ENCODE measurements at regions not wholly inside any gene's neighbourhood (a gene's known extent, or its start where the extent isn't known, plus 50 kb on each side); places are given as distances from the start of the nearest gene placed in this dataset.

DNA sequence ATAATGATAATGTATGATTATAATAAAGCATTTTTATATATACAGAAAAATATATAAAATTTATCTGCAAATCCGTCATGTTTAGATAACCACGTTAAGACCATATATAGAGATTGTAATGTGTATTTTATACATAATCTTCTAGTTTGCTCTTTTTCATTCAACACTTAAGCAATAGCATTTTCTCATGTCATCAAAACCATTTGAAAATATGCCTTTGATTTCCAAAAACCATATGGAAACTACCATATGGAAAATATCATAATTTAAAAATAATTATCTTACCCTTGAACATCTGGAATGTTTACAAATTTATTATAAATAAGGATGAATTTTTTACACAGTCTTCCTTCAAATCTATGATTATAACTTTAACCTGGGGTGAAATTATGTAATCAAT lies 250.4 kb upstream of the NPSR1 start:
- Histone ChIP-seq H3K27ac (ENCODE audit: extremely low read depth, low read depth, low read length) (no peak overlapping the region), H3K4me1 (replicated peaks in 1 of 2; ENCODE audit: control insufficient read depth in 2 of 2, insufficient read depth in 2 of 2, low read length in 2 of 2) (no peaks in the 10 kb centered on the region), H4K20me1 (replicated peaks; ENCODE audit: control insufficient read depth, insufficient read depth, low read length) (no peaks in the 10 kb centered on the region), H3K4me2 (ENCODE audit: insufficient read depth, low read length) (no peak overlapping the region), H3K9ac (ENCODE audit: insufficient read depth in 1 of 2, low read depth in 2 of 2, low read length in 2 of 2) (no peak overlapping the region), H3K9me3 (replicated peaks; ENCODE audit: control insufficient read depth, insufficient read depth, low read depth, low read length) (no peaks in the 10 kb centered on the region), H3K27me3 (ENCODE audit: control insufficient read depth in 2 of 2, insufficient read depth in 2 of 2, low read length in 2 of 2) (no peaks in the 10 kb centered on the region), H2AFZ (ENCODE audit: low read depth, low read length) (no peak overlapping the region), H3K79me2 (ENCODE audit: control insufficient read depth, insufficient read depth, low read length) (no peaks in the 10 kb centered on the region), H3K9me1 (ENCODE audit: control insufficient read depth, insufficient read depth, low read length) (no peaks in the 10 kb centered on the region), H3K36me3 (ENCODE audit: control insufficient read depth, insufficient read depth, low read length) (no peaks in the 10 kb centered on the region), H3K4me3 (no peak overlapping the region)
- 0% methylated on average over 2 of the region's 2 CpGs for WGBS (ENCODE audit: insufficient coverage, low coverage, missing lambda C conversion rate)
- DNase-seq (ENCODE audit: extremely low read depth in 1 of 4, low spot score in 3 of 4), result no peak
- CTCF ChIA-PET (ENCODE audit: low intra/inter-chr PET ratio), result no interaction called here
- in situ Hi-C loops (cut with MboI), result no loop called here
- POLR2A ChIA-PET, result no interaction called here
- ATAC-seq, result no peak
- FAIRE-seq, result no peak
- TF ChIP-seq, protein P1, sequence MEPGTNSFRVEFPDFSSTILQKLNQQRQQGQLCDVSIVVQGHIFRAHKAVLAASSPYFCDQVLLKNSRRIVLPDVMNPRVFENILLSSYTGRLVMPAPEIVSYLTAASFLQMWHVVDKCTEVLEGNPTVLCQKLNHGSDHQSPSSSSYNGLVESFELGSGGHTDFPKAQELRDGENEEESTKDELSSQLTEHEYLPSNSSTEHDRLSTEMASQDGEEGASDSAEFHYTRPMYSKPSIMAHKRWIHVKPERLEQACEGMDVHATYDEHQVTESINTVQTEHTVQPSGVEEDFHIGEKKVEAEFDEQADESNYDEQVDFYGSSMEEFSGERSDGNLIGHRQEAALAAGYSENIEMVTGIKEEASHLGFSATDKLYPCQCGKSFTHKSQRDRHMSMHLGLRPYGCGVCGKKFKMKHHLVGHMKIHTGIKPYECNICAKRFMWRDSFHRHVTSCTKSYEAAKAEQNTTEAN (CRISPR knock-in tag; IDR thresholded peaks at IDR 0.05), result no peak
- no peak for TF ChIP-seq HNRNPUL1 (IDR thresholded peaks at IDR 0.05; ENCODE audit: low read length)
- TF ChIP-seq, protein P2, sequence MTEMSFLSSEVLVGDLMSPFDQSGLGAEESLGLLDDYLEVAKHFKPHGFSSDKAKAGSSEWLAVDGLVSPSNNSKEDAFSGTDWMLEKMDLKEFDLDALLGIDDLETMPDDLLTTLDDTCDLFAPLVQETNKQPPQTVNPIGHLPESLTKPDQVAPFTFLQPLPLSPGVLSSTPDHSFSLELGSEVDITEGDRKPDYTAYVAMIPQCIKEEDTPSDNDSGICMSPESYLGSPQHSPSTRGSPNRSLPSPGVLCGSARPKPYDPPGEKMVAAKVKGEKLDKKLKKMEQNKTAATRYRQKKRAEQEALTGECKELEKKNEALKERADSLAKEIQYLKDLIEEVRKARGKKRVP (CRISPR knock-in tag; IDR thresholded peaks at IDR 0.05), result no peak
- no peak for TF ChIP-seq MBD2 (IDR thresholded peaks at IDR 0.05; ENCODE audit: borderline replicate concordance, low read depth)
- intact Hi-C loops (cut with micrococcal nuclease), result no loop called here
- BruUV-seq (replicated peaks), result no TSS peak

DNA sequence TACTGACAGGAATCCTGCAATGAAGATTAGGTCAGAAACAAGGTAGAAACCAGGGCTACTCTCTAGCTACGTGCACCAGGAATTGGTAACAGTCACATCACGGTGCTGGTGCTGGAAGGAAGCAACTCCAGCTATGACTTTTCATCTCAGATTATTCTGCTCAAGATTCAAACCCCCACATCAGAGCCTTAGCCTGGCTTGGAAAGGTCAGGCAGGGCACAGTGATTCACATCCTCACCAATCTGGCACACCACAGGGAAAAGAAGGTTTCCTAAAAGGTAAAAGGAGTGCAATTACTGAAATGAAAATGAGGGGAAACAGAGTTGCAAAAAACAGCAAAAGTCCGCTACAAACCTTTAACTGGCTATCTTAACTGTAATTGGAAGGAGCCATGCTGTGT lies 240.2 kb upstream of the NPSR1 start:
- in situ Hi-C loops (cut with MboI), result no loop called here
- intact Hi-C loops (cut with micrococcal nuclease), result no loop called here
- no peaks in the 10 kb centered on the region for H3K9me1 ChIP-seq (ENCODE audit: control insufficient read depth, insufficient read depth, low read length)
- no peak overlapping the region for H2AFZ ChIP-seq (ENCODE audit: low read depth, low read length)
- BruUV-seq (replicated peaks), result no TSS peak
- no peaks in the 10 kb centered on the region for H3K9me3 ChIP-seq (replicated peaks; ENCODE audit: control insufficient read depth, insufficient read depth, low read depth, low read length)
- no peaks in the 10 kb centered on the region for H3K27me3 ChIP-seq (ENCODE audit: control insufficient read depth in 2 of 2, insufficient read depth in 2 of 2, low read length in 2 of 2)
- H3K4me1 ChIP-seq (replicated peaks in 1 of 2; ENCODE audit: control insufficient read depth in 2 of 2, insufficient read depth in 2 of 2, low read length in 2 of 2), result no peaks in the 10 kb centered on the region
- ATAC-seq (no peak), FAIRE-seq (no peak), DNase-seq (ENCODE audit: extremely low read depth in 1 of 4, low spot score in 3 of 4) (no peak)
- ChIA-PET CTCF (ENCODE audit: low intra/inter-chr PET ratio) (no interaction called here), POLR2A (no interaction called here)
- H3K27ac ChIP-seq (ENCODE audit: extremely low read depth, low read depth, low read length), result no peak overlapping the region
- H3K79me2 ChIP-seq (ENCODE audit: control insufficient read depth, insufficient read depth, low read length), result no peaks in the 10 kb centered on the region
- no peak overlapping the region for H3K4me2 ChIP-seq (ENCODE audit: insufficient read depth, low read length)
- no peaks in the 10 kb centered on the region for H4K20me1 ChIP-seq (replicated peaks; ENCODE audit: control insufficient read depth, insufficient read depth, low read length)
- no peak overlapping the region for H3K4me3 ChIP-seq
- no peak overlapping the region for H3K9ac ChIP-seq (ENCODE audit: insufficient read depth in 1 of 2, low read depth in 2 of 2, low read length in 2 of 2)
- WGBS (ENCODE audit: insufficient coverage, low coverage, missing lambda C conversion rate), result 0% methylated on average over 3 of the region's 3 CpGs
- no peaks in the 10 kb centered on the region for H3K36me3 ChIP-seq (ENCODE audit: control insufficient read depth, insufficient read depth, low read length)
- TF ChIP-seq HMGN3 (IDR thresholded peaks at IDR 0.05; ENCODE audit: borderline replicate concordance, extremely low read depth, insufficient read length, low read depth, low read length) (no peak), FOXA1 (IDR thresholded peaks at IDR 0.05; ENCODE audit: borderline replicate concordance) (no peak), ZNF586 (CRISPR knock-in tag; conservative IDR thresholded peaks at IDR 0.05) (no peak), NBN (IDR thresholded peaks at IDR 0.05; ENCODE audit: low read depth) (no peak), ZNF778 (CRISPR knock-in tag; IDR thresholded peaks at IDR 0.05) (no peak), ARID2 (IDR thresholded peaks at IDR 0.05) (no peak)
- TF ChIP-seq, protein P3, sequence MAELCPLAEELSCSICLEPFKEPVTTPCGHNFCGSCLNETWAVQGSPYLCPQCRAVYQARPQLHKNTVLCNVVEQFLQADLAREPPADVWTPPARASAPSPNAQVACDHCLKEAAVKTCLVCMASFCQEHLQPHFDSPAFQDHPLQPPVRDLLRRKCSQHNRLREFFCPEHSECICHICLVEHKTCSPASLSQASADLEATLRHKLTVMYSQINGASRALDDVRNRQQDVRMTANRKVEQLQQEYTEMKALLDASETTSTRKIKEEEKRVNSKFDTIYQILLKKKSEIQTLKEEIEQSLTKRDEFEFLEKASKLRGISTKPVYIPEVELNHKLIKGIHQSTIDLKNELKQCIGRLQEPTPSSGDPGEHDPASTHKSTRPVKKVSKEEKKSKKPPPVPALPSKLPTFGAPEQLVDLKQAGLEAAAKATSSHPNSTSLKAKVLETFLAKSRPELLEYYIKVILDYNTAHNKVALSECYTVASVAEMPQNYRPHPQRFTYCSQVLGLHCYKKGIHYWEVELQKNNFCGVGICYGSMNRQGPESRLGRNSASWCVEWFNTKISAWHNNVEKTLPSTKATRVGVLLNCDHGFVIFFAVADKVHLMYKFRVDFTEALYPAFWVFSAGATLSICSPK (IDR thresholded peaks at IDR 0.05; ENCODE audit: borderline replicate concordance), result no peak
